OCI-LY7 (cell line): ENCODE measurements at regions not wholly inside any gene's neighbourhood (a gene's known extent, or its start where the extent isn't known, plus 50 kb on each side); places are given as distances from the start of the nearest gene placed in this dataset.

Experiments used
- BruUV-seq: library from RNA; stranded (reverse); fragments of 400-500 nt; replicated peaks from 2 replicates; lab custom pipeline; 2021; lab: Mats Ljungman, UMichigan
- CTCF ChIA-PET: fragments of 300-600 bp; sonication (Branson Sonifier 250); formaldehyde crosslinking; loops from one replicate; lab custom pipeline; 2022; ENCODE audit warnings: antibody characterized with exemption; ENCODE audit not compliant: unreplicated experiment; lab: Charles Lee
- POLR2A ChIA-PET: fragments of 300-600 bp; sonication (Branson Sonifier 250); formaldehyde crosslinking; loops from one replicate; lab custom pipeline; 2022; ENCODE audit warnings: antibody characterized with exemption; lab: Charles Lee
- DNase-seq: peaks from one replicate; pipeline ENCODE4 v3.0.0-alpha.2; 2015; ENCODE audit warnings: low spot score
- H2AFZ ChIP-seq: fragments of 200-600 bp; sonication (generic), shearing (Covaris generic); 2 replicates; pipeline ENCODE4 v1.6.1; 2014; ENCODE audit warnings: mild to moderate bottlenecking, antibody characterized with exemption, low read length, moderate library complexity
- H3K27ac ChIP-seq: fragments of 200-600 bp; sonication (generic); 2 replicates; pipeline ENCODE4 v1.5.1; 2014; ENCODE audit warnings: mixed run types, low read depth, mild to moderate bottlenecking, moderate library complexity, low read length, inconsistent platforms; ENCODE audit not compliant: poor library complexity, severe bottlenecking
- H3K36me3 ChIP-seq: fragments of 200-600 bp; sonication (generic); 2 replicates; pipeline ENCODE4 v1.6.1; 2014; ENCODE audit warnings: mild to moderate bottlenecking, antibody characterized with exemption, low read length, moderate library complexity, mixed read lengths; ENCODE audit not compliant: insufficient read depth
- H3K4me1 ChIP-seq: fragments of 200-600 bp; sonication (generic); 2 replicates; pipeline ENCODE4 v1.5.1; 2014; ENCODE audit warnings: mild to moderate bottlenecking, low read length; ENCODE audit not compliant: insufficient read depth, poor library complexity, severe bottlenecking
- H3K4me2 ChIP-seq: fragments of 200-600 bp; sonication (generic); 2 replicates; pipeline ENCODE4 v1.6.1; 2014; ENCODE audit warnings: mild to moderate bottlenecking, low read length
- H3K4me3 ChIP-seq: fragments of 200-600 bp; sonication (generic); 2 replicates; pipeline ENCODE4 v1.5.1; 2014; ENCODE audit warnings: mild to moderate bottlenecking, low read depth, low read length; ENCODE audit not compliant: poor library complexity, severe bottlenecking
- H3K79me2 ChIP-seq: fragments of 200-600 bp; sonication (generic); 2 replicates; pipeline ENCODE4 v1.6.1; 2016; ENCODE audit warnings: low read depth, mild to moderate bottlenecking, low read length, moderate library complexity, mixed read lengths; ENCODE audit not compliant: insufficient read depth
- H3K9me2 ChIP-seq: fragments of 200-600 bp; sonication (generic); 2 replicates; pipeline ENCODE4 v1.6.1; 2016; ENCODE audit warnings: mild to moderate bottlenecking, low read length, mixed read lengths; ENCODE audit not compliant: insufficient read depth
- H3K9me3 ChIP-seq: fragments of 200-600 bp; sonication (generic); 2 replicates; pipeline ENCODE4 v1.6.1; 2014; ENCODE audit warnings: mild to moderate bottlenecking, mixed run types, low read length, mixed read lengths
- H4K20me1 ChIP-seq: fragments of 200-600 bp; sonication (generic); 2 replicates; pipeline ENCODE4 v1.6.1; 2014; ENCODE audit warnings: mild to moderate bottlenecking, antibody characterized with exemption, low read length, moderate library complexity, mixed read lengths; ENCODE audit not compliant: insufficient read depth
- EZH2phosphoT487 ChIP-seq: fragments of 200-600 bp; sonication (generic); IDR thresholded peaks from 2 replicates; pipeline ENCODE4 v1.6.1; 2018; ENCODE audit warnings: low read depth, borderline replicate concordance, mild to moderate bottlenecking, mixed run types, antibody characterized with exemption, low read length, moderate library complexity, mixed read lengths
- intact Hi-C: fragments of 100-400 bp; cut with micrococcal nuclease; formaldehyde crosslinking; loops from one replicate; pipeline ENCODE4 v1.10.0; 2022; ENCODE audit not compliant: unreplicated experiment
- TF ChIP-seq, protein P1 (sequence below): fragments of 200-600 bp; sonication (generic); conservative IDR thresholded peaks from 2 replicates; pipeline ENCODE4 v1.5.1; 2014; ENCODE audit warnings: mild to moderate bottlenecking, antibody characterized with exemption, low read length, moderate library complexity, mixed read lengths

DNA sequence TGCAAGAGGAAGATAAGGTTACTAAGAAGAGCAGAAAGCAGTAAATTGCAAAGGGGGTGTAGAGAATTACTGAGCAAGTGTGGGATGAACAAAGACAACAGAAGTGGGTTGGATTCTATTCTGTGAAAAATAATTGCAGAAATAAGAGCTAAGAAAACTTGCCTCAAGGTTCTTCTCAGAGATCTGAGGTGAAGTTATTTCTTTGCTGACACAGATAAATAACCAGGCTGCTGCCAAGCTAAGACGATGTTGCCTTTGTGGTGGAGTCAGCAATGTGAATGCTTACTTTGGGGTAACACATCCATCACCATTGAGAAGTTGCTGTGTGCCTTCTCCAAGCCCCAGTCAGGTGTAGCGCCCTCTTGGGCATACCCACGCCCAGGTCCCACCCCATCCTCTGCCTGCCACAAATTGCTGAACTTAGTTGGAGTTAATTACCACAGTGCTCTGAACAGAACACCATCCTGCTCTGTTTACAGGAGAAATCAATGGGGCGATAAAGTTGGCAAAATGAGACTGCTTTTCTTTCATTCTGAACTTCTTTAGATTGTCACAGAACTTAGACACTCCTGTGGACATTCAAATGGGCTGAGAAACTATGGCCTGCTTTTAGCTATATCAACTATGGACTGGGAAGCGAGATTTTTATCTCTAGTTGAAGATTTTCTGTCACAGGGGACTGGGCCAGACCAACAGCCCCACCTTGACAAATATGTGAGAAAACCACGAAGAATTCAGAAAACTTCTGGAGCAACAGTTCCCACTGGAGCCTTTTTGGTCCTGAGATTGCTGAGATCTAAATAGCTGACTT lies 283.6 kb downstream of the TMX3 start:
- ChIA-PET CTCF (no interaction called here), POLR2A (no interaction called here)
- TF ChIP-seq, protein P1, sequence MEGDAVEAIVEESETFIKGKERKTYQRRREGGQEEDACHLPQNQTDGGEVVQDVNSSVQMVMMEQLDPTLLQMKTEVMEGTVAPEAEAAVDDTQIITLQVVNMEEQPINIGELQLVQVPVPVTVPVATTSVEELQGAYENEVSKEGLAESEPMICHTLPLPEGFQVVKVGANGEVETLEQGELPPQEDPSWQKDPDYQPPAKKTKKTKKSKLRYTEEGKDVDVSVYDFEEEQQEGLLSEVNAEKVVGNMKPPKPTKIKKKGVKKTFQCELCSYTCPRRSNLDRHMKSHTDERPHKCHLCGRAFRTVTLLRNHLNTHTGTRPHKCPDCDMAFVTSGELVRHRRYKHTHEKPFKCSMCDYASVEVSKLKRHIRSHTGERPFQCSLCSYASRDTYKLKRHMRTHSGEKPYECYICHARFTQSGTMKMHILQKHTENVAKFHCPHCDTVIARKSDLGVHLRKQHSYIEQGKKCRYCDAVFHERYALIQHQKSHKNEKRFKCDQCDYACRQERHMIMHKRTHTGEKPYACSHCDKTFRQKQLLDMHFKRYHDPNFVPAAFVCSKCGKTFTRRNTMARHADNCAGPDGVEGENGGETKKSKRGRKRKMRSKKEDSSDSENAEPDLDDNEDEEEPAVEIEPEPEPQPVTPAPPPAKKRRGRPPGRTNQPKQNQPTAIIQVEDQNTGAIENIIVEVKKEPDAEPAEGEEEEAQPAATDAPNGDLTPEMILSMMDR, result no peak
- TF ChIP-seq EZH2phosphoT487, result no peak
- Histone ChIP-seq H3K4me2 (no peak overlapping the region), H3K36me3 (no peaks in the 10 kb centered on the region), H3K4me3 (no peak overlapping the region), H3K9me2 (no peaks in the 10 kb centered on the region), H3K79me2 (no peaks in the 10 kb centered on the region), H3K4me1 (no peaks in the 10 kb centered on the region), H2AFZ (no peak overlapping the region), H3K9me3 (no peaks in the 10 kb centered on the region), H3K27ac (no peak overlapping the region), H4K20me1 (no peaks in the 10 kb centered on the region)
- BruUV-seq, result no TSS peak
- intact Hi-C loops, result no loop called here
- DNase-seq, result no peak

DNA sequence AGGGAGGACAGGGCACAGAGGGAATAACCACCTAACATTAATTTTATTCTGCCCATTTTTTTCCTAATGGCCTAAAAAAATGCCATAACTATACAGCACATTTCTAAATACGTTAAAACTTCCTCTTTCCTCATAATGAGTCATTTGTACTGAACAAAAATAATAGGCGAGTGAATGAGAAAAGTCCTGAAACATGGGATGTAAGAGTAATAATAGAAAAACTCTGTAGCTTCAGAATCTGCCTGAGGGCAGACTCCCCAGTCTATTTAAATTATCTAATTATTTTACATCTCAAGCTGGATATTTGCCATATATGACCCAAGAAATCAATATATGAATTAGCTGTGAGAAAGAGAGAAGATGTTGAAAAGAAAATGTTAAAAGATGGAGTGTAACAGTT lies 285.1 kb downstream of the TMX3 start:
- no peak overlapping the region for H3K4me2 ChIP-seq
- H3K79me2 ChIP-seq, result no peaks in the 10 kb centered on the region
- H2AFZ ChIP-seq, result no peak overlapping the region
- no TSS peak for BruUV-seq
- TF ChIP-seq, protein P1, result no peak
- no peak for TF ChIP-seq EZH2phosphoT487
- no peaks in the 10 kb centered on the region for H3K9me2 ChIP-seq
- intact Hi-C loops, result no loop called here
- ChIA-PET CTCF (no interaction called here), POLR2A (no interaction called here)
- no peak overlapping the region for H3K27ac ChIP-seq
- H3K4me3 ChIP-seq, result no peak overlapping the region
- no peaks in the 10 kb centered on the region for H3K4me1 ChIP-seq
- no peak for DNase-seq
- H3K9me3 ChIP-seq, result no peaks in the 10 kb centered on the region
- no peaks in the 10 kb centered on the region for H4K20me1 ChIP-seq
- no peaks in the 10 kb centered on the region for H3K36me3 ChIP-seq

DNA sequence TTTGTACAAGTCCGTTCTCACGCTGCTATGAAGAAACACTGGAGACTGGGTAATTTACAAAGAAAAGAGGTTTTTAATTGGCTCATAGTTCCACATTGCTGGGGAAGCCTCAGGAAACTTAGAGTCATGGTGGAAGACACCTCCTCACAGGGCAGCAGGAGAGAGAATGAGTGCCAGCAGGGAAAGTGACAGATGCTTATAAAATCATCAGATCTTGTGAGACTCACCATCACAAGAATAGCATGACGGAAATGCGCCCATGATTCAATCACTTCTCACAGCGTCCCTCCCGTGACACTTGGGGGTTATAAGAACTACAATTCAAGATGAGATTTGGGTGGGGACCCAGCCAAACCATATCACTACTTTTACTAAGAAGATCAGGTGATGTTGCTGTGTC lies 285.8 kb downstream of the TMX3 start:
- no peaks in the 10 kb centered on the region for H4K20me1 ChIP-seq
- H3K79me2 ChIP-seq, result no peaks in the 10 kb centered on the region
- intact Hi-C loops, result no loop called here
- TF ChIP-seq EZH2phosphoT487, result no peak
- TF ChIP-seq, protein P1, result no peak
- no peaks in the 10 kb centered on the region for H3K4me1 ChIP-seq
- DNase-seq, result no peak
- no peaks in the 10 kb centered on the region for H3K9me3 ChIP-seq
- no peak overlapping the region for H3K4me2 ChIP-seq
- ChIA-PET CTCF (no interaction called here), POLR2A (no interaction called here)
- H3K9me2 ChIP-seq, result no peaks in the 10 kb centered on the region
- H2AFZ ChIP-seq, result no peak overlapping the region
- no TSS peak for BruUV-seq
- H3K4me3 ChIP-seq, result no peak overlapping the region
- no peak overlapping the region for H3K27ac ChIP-seq
- H3K36me3 ChIP-seq, result no peaks in the 10 kb centered on the region
